Mesothelial cell of epicardium (in vitro differentiated cells): ENCODE measurements at regions not wholly inside any gene's neighbourhood (a gene's known extent, or its start where the extent isn't known, plus 50 kb on each side); places are given as distances from the start of the nearest gene placed in this dataset.
"Not testable (repeated sequence)": the region's sequence is repeated elsewhere in the genome, so short reads cannot be mapped to it uniquely, and the experiment has no call there.

Experiments
- DNase-seq, 2 experiments: peaks; one replicate each; pipeline ENCODE4 v3.0.0; 2021; ENCODE audit warnings: low spot score in 2 of 2; ENCODE audit not compliant: unreplicated experiment in 2 of 2
- H3K27ac Mint-ChIP-seq: 2 replicates; pipeline ENCODE4 v1.8.0; 2021; ENCODE audit warnings: mixed read lengths
- H3K27me3 Mint-ChIP-seq: 2 replicates; pipeline ENCODE4 v1.8.0; 2021; ENCODE audit warnings: low read depth, mixed read lengths
- H3K36me3 Mint-ChIP-seq: 2 replicates; pipeline ENCODE4 v1.8.0; 2021; ENCODE audit warnings: mixed read lengths
- H3K4me1 Mint-ChIP-seq: 2 replicates; pipeline ENCODE4 v1.8.0; 2021; ENCODE audit warnings: mixed read lengths
- H3K4me3 Mint-ChIP-seq: 2 replicates; pipeline ENCODE4 v1.8.0; 2021; ENCODE audit warnings: mild to moderate bottlenecking, moderate library complexity, mixed read lengths
- H3K9me3 Mint-ChIP-seq: 2 replicates; pipeline ENCODE4 v1.8.0; 2021; ENCODE audit warnings: mixed read lengths
- TF ChIP-seq, protein P1 (sequence below): fragments of 200-600 bp; sonication (generic); IDR thresholded peaks from one replicate; pipeline ENCODE4 v1.5.0; 2021; ENCODE audit warnings: antibody characterized with exemption; ENCODE audit not compliant: unreplicated experiment

DNA sequence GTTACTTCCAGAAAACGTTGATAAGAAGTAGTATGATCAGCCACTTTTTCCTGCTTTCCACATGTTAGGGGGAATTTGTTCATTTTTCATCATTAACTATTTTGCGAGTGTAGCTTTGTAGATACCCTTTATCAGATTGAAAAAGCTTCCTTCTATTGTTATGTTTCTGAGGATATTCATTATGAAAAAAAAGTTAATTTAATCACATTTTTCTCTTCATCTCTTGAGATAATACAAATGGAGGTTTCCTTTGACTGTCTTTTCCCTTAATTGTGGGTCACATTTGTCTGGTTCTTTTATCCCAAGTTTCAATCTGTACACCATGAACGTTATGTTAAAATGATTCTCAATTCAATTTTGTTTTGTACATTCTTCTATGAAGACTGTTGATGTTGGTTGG is 875.7 kb downstream of the SLC6A15 start:
- H3K27ac Mint-ChIP-seq: no peak overlapping the region
- no peaks in the 10 kb centered on the region for H3K4me1 Mint-ChIP-seq
- TF ChIP-seq, protein P1, sequence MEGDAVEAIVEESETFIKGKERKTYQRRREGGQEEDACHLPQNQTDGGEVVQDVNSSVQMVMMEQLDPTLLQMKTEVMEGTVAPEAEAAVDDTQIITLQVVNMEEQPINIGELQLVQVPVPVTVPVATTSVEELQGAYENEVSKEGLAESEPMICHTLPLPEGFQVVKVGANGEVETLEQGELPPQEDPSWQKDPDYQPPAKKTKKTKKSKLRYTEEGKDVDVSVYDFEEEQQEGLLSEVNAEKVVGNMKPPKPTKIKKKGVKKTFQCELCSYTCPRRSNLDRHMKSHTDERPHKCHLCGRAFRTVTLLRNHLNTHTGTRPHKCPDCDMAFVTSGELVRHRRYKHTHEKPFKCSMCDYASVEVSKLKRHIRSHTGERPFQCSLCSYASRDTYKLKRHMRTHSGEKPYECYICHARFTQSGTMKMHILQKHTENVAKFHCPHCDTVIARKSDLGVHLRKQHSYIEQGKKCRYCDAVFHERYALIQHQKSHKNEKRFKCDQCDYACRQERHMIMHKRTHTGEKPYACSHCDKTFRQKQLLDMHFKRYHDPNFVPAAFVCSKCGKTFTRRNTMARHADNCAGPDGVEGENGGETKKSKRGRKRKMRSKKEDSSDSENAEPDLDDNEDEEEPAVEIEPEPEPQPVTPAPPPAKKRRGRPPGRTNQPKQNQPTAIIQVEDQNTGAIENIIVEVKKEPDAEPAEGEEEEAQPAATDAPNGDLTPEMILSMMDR: no peak
- no peak for DNase-seq
- H3K27me3 Mint-ChIP-seq: no peaks in the 10 kb centered on the region
- no peak overlapping the region for H3K4me3 Mint-ChIP-seq
- peaks cover 25% of the 10 kb centered on the region for H3K9me3 Mint-ChIP-seq
- H3K36me3 Mint-ChIP-seq: peaks cover 12% of the 10 kb centered on the region

DNA sequence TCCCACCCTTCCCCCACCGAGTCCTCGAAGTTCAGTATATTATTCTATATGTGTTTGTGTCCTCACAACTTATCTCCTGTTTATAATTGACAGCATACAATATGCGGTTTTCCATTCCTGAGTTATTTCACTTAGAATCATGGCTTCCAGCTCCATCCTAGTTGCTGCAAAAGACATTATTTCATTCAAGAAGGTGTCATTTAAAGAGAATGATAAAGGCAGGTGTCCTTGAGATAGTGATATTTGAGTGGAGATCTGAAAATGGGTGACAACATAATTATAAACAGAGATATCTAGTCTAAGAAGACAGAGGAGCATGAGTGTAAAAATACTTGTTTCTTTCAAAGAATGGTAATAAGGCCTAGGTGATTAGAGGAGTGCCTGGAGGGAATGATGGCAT is 876.8 kb downstream of the SLC6A15 start:
- H3K9me3 Mint-ChIP-seq: peaks cover 33% of the 10 kb centered on the region
- H3K36me3 Mint-ChIP-seq: peaks cover 12% of the 10 kb centered on the region
- no peak for DNase-seq
- no peaks in the 10 kb centered on the region for H3K4me1 Mint-ChIP-seq
- H3K4me3 Mint-ChIP-seq: no peak overlapping the region
- TF ChIP-seq, protein P1: no peak
- H3K27me3 Mint-ChIP-seq: no peaks in the 10 kb centered on the region
- H3K27ac Mint-ChIP-seq: no peak overlapping the region

DNA sequence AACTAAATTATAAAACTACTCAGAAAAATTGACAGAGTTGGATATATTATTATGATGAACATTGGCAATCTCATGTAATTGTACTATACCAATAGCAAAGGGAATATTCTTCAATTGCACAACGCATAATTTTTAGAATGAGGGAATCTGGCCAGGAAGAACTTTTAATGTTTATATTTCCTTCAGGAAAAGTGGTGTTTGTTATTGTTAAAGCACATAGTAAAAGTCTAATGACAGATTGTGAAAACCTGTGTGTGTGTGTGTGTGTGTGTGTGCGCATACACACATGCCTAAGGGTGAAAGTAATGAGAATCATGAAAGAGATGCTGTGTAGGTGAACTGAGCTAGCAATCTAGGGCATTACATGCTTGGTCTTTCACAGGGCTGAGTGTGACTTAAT is 877.7 kb downstream of the SLC6A15 start:
- TF ChIP-seq, protein P1: no peak
- H3K4me3 Mint-ChIP-seq: no peak overlapping the region
- DNase-seq: no peak

DNA sequence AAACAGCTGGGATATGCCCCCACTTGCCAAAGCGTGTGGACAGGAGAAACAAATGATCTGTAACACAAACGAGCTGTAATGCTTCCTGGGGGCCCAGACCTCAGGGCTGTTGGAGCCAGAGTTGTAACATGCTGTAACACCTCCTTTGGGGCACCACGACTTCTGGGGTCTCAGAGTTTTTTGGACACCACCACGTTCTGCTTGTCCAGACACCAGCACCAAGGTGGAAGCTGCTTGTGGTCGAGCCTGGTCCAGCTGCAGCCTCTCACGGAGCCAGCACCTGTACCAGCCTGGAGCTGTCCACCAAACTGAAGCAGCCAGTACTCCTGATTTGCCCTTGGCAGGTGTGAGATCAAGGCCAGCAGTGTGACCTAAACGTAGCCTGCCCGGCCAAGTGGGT is 879.4 kb downstream of the SLC6A15 start:
- TF ChIP-seq, protein P1: no peak
- H3K27ac Mint-ChIP-seq: no peak overlapping the region
- H3K27me3 Mint-ChIP-seq: no peaks in the 10 kb centered on the region
- H3K4me1 Mint-ChIP-seq: no peaks in the 10 kb centered on the region
- no peak for DNase-seq
- H3K36me3 Mint-ChIP-seq: peaks cover 5% of the 10 kb centered on the region
- H3K4me3 Mint-ChIP-seq: no peak overlapping the region
- H3K9me3 Mint-ChIP-seq: peaks cover 20% of the 10 kb centered on the region

More for the DNA sequence above, 877.7 kb downstream of the SLC6A15 start:
- Mint-ChIP-seq H3K27ac (no peak overlapping the region), H3K27me3 (no peaks in the 10 kb centered on the region), H3K4me1 (no peaks in the 10 kb centered on the region), H3K36me3 (peaks cover 11% of the 10 kb centered on the region), H3K9me3 (peaks cover 29% of the 10 kb centered on the region)

DNA sequence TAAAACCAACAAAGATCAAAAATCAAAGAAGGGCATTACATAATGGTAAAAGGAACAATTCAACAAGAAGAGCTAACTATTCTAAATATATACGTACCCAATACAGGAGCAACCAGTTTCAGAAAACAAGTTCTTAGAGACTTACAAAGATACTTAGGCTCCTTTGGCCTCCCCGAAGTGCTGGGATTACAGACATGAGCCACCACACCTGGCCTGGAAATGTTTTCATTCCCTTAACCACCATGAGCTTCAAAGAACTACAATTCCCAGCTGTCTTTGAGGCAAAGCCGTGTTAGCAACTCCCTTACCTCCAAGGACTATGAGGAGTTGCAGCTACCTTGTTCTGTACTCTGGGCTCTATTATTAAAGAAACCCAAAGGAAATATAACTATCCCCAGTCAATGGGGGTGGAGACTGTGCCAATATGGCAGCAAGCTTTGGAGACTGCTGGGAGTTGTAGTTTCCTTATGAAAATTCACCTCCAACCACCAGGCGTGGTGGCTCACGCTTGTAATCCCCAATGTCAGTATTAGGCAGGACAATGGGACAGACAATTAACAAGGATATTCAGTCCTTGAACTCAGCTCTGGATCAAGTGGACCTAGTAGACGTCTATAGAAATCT is 893.9 kb downstream of the SLC6A15 start:
- H3K27me3 Mint-ChIP-seq, DNase-seq, H3K36me3 Mint-ChIP-seq, H3K4me3 Mint-ChIP-seq, H3K27ac Mint-ChIP-seq, H3K4me1 Mint-ChIP-seq: not testable (repeated sequence)
- H3K9me3 Mint-ChIP-seq: peaks cover 58% of the 10 kb centered on the region

DNA sequence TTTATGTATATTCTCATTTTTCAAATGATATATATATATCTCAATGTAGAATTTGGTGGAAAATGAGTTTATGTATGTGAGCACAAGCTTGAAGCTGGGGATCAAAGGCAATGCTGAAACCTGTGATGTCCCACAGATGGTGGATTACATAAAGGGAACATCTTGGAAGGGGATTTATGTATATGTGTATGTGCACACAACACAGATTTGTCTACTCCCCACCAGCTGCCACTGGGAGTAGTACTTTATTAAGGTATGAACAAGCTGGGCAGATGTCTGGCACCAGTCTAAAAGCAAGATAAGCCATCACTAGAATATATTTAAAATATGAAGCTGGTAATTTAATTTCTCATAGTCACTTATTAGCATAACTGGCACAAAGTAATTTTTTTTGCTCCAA is 895.6 kb downstream of the SLC6A15 start:
- Mint-ChIP-seq H3K9me3 (peaks cover 66% of the 10 kb centered on the region), H3K27ac (no peak overlapping the region), H3K4me3 (no peak overlapping the region), H3K27me3 (no peaks in the 10 kb centered on the region), H3K36me3 (peaks cover 5% of the 10 kb centered on the region), H3K4me1 (no peaks in the 10 kb centered on the region)
- TF ChIP-seq, protein P1: no peak
- no peak for DNase-seq
